A549 (cell line): ENCODE measurements at regions not wholly inside any gene's neighbourhood (a gene's known extent, or its start where the extent isn't known, plus 50 kb on each side); places are given as distances from the start of the nearest gene placed in this dataset.
"Not testable (repeated sequence)": the region's sequence is repeated elsewhere in the genome, so short reads cannot be mapped to it uniquely, and the experiment has no call there.

Experiments used
- CTCF ChIP-seq: fragments of >200 bp; sonication (Bioruptor Twin); formaldehyde crosslinking; IDR thresholded peaks from 3 replicates; pipeline ENCODE4 v1.5.1; 2016
- NFE2L2 ChIP-seq: fragments of 150-350 bp; conservative IDR thresholded peaks from 2 replicates; pipeline ENCODE4 v1.6.1; 2014; ENCODE audit warnings: low read length
- SMC3 ChIP-seq: fragments of >200 bp; sonication (Bioruptor Twin); formaldehyde crosslinking; IDR thresholded peaks from 3 replicates; pipeline ENCODE4 v1.6.1; 2018; ENCODE audit warnings: inconsistent platforms

- TF ChIP-seq SMC3, CTCF, NFE2L2: not testable (repeated sequence)
Observed at GRCh38 chr12:62202861-62203260, 57.3 kb upstream of the USP15 start.
